H9 (cell line): ENCODE measurements at regions not wholly inside any gene's neighbourhood (a gene's known extent, or its start where the extent isn't known, plus 50 kb on each side); places are given as distances from the start of the nearest gene placed in this dataset.

ENCODE experiments used
- DNase-seq: peaks from one replicate; pipeline ENCODE4 v3.0.0-alpha.2; 2017
- H2AFZ ChIP-seq: one replicate; pipeline ENCODE4 v1.6.1; 2013; ENCODE audit warnings: mild to moderate bottlenecking, low read length, control low read depth, moderate library complexity
- H2AK5ac ChIP-seq: 2 replicates; pipeline ENCODE4 v1.6.1; 2013; ENCODE audit warnings: low read length, control low read depth, mixed read lengths; ENCODE audit not compliant: insufficient read length
- H2BK120ac ChIP-seq: one replicate; pipeline ENCODE4 v1.6.1; 2013; ENCODE audit warnings: low read depth, mild to moderate bottlenecking, low read length, control low read depth, inconsistent platforms; ENCODE audit not compliant: poor library complexity, severe bottlenecking
- H2BK12ac ChIP-seq: 2 replicates; pipeline ENCODE4 v1.6.1; 2013; ENCODE audit warnings: low read length, control low read depth, mixed read lengths, low read depth; ENCODE audit not compliant: insufficient read length
- H2BK15ac ChIP-seq: 2 replicates; pipeline ENCODE4 v1.6.1; 2013; ENCODE audit warnings: low read depth, low read length, control low read depth
- H2BK20ac ChIP-seq: one replicate; pipeline ENCODE4 v1.6.1; 2013; ENCODE audit warnings: low read depth, mild to moderate bottlenecking, low read length, control low read depth, inconsistent platforms; ENCODE audit not compliant: poor library complexity, severe bottlenecking
- H2BK5ac ChIP-seq: 2 replicates; pipeline ENCODE4 v1.6.1; 2013; ENCODE audit warnings: low read length, control low read depth, mixed read lengths; ENCODE audit not compliant: insufficient read length
- H3K14ac ChIP-seq: 2 replicates; pipeline ENCODE4 v1.6.1; 2013; ENCODE audit warnings: low read length, control low read depth; ENCODE audit not compliant: insufficient read depth
- H3K18ac ChIP-seq: 2 replicates; pipeline ENCODE4 v1.6.1; 2013; ENCODE audit warnings: low read depth, mild to moderate bottlenecking, mixed read lengths, low read length, control low read depth; ENCODE audit not compliant: insufficient read length
- H3K23ac ChIP-seq: 2 replicates; pipeline ENCODE4 v1.6.1; 2013; ENCODE audit warnings: low read length, control low read depth, mixed read lengths, low read depth; ENCODE audit not compliant: insufficient read length
- H3K23me2 ChIP-seq: 2 replicates; pipeline ENCODE4 v1.6.1; 2013; ENCODE audit warnings: low read depth, mild to moderate bottlenecking, mixed read lengths, low read length, control low read depth; ENCODE audit not compliant: insufficient read length, poor library complexity, severe bottlenecking
- H3K27ac ChIP-seq: 2 replicates; pipeline ENCODE4 v1.5.1; 2013; ENCODE audit warnings: low read length, control low read depth, mixed read lengths, low read depth; ENCODE audit not compliant: insufficient read length
- H3K27me3 ChIP-seq: 2 replicates; pipeline ENCODE4 v1.6.1; 2013; ENCODE audit warnings: low read length, control low read depth, inconsistent platforms; ENCODE audit not compliant: insufficient read depth
- H3K4ac ChIP-seq: 2 replicates; pipeline ENCODE4 v1.6.1; 2013; ENCODE audit warnings: low read depth, mild to moderate bottlenecking, control low read depth, inconsistent platforms, low read length, moderate library complexity
- H3K4me1 ChIP-seq: 2 replicates; pipeline ENCODE4 v1.6.1; 2013; ENCODE audit warnings: low read length, control low read depth, inconsistent platforms; ENCODE audit not compliant: insufficient read depth
- H3K4me2 ChIP-seq: 2 replicates; pipeline ENCODE4 v1.6.1; 2013; ENCODE audit warnings: low read length, control low read depth, mixed read lengths; ENCODE audit not compliant: insufficient read length, insufficient read depth
- H3K56ac ChIP-seq: 2 replicates; pipeline ENCODE4 v1.6.1; 2013; ENCODE audit warnings: low read depth, mild to moderate bottlenecking, mixed read lengths, low read length, control low read depth; ENCODE audit not compliant: insufficient read length
- H3K79me1 ChIP-seq: 2 replicates; pipeline ENCODE4 v1.6.1; 2013; ENCODE audit warnings: low read depth, mild to moderate bottlenecking, moderate library complexity, low read length, control low read depth, inconsistent platforms; ENCODE audit not compliant: insufficient read depth, poor library complexity, severe bottlenecking
- H3K79me2 ChIP-seq: 2 replicates; pipeline ENCODE4 v1.6.1; 2013; ENCODE audit warnings: low read length, control low read depth, inconsistent platforms; ENCODE audit not compliant: insufficient read depth
- H3K9ac ChIP-seq: 2 replicates; pipeline ENCODE4 v1.6.1; 2013; ENCODE audit warnings: low read length, control low read depth, mixed read lengths; ENCODE audit not compliant: insufficient read length; ENCODE audit errors: extremely low read depth
- H3K9me3 ChIP-seq: one replicate; pipeline ENCODE4 v1.6.1; 2013; ENCODE audit warnings: low read depth, low read length, inconsistent platforms; ENCODE audit not compliant: control insufficient read depth
- H3T11ph ChIP-seq: one replicate; pipeline ENCODE4 v1.6.1; 2013; ENCODE audit warnings: mild to moderate bottlenecking, low read length, control low read depth, inconsistent platforms
- H4K20me1 ChIP-seq: one replicate; pipeline ENCODE4 v1.6.1; 2013; ENCODE audit not compliant: control insufficient read depth, insufficient read length, insufficient read depth
- H4K5ac ChIP-seq: 2 replicates; pipeline ENCODE4 v1.6.1; 2013; ENCODE audit warnings: low read depth, mild to moderate bottlenecking, mixed read lengths, low read length, control low read depth; ENCODE audit not compliant: insufficient read length
- H4K8ac ChIP-seq: replicated peaks from 2 replicates; pipeline ENCODE4 v1.6.1; 2013; ENCODE audit warnings: low read length, control low read depth, mixed read lengths, low read depth; ENCODE audit not compliant: insufficient read length
- H4K91ac ChIP-seq: 2 replicates; pipeline ENCODE4 v1.6.1; 2013; ENCODE audit warnings: low read depth, mild to moderate bottlenecking, moderate library complexity, mixed read lengths, low read length, control low read depth; ENCODE audit not compliant: insufficient read length
- H3K27ac Mint-ChIP-seq, 3 experiments: 2 replicates in 2 of 3; 3 replicates in 1 of 3; pipeline ENCODE4 v1.8.0; 2020 to 2021; ENCODE audit warnings: mixed read lengths in 3 of 3, mild to moderate bottlenecking in 1 of 3, moderate library complexity in 1 of 3
- H3K27me3 Mint-ChIP-seq: 2 replicates; pipeline ENCODE4 v1.8.0; 2021; ENCODE audit warnings: low read depth, mild to moderate bottlenecking, moderate library complexity, mixed read lengths
- H3K36me3 Mint-ChIP-seq, 3 experiments: 2 replicates in 2 of 3; 3 replicates in 1 of 3; pipeline ENCODE4 v1.8.0; 2020 to 2021; ENCODE audit warnings: low read depth in 3 of 3, mixed read lengths in 3 of 3; ENCODE audit not compliant: insufficient read depth in 1 of 3
- H3K4me1 Mint-ChIP-seq, 2 experiments: 2 replicates each; pipeline ENCODE4 v1.8.0; 2020; ENCODE audit warnings: mixed read lengths in 2 of 2
- H3K4me3 Mint-ChIP-seq, 2 experiments: 2 replicates in 1 of 2; 3 replicates in 1 of 2; pipeline ENCODE4 v1.8.0; 2020 to 2021; ENCODE audit warnings: mild to moderate bottlenecking in 2 of 2, mixed read lengths in 2 of 2, moderate library complexity in 1 of 2
- H3K9me3 Mint-ChIP-seq, 2 experiments: 2 replicates in 1 of 2; 3 replicates in 1 of 2; pipeline ENCODE4 v1.8.0; 2020; ENCODE audit warnings: mild to moderate bottlenecking in 2 of 2, mixed read lengths in 2 of 2, moderate library complexity in 1 of 2
- WGBS: extraction: QIAGEN DNeasy Blood & Tissue Kit; methylation state at CpG from one replicate; pipeline ENCODE4 v1.1.7; 2013; ENCODE audit warnings: missing lambda C conversion rate, low lambda C conversion rate, mixed read lengths; ENCODE audit not compliant: insufficient read length; ENCODE audit errors: extremely low coverage; 5-methylcytosine and 5-hydroxymethylcytosine counted together
- TF ChIP-seq, protein P1 (sequence below): fragments of 200-600 bp; sonication (generic); conservative IDR thresholded peaks from 3 replicates; pipeline ENCODE4 v1.8.0; 2021; ENCODE audit warnings: antibody characterized with exemption, mild to moderate bottlenecking

DNA sequence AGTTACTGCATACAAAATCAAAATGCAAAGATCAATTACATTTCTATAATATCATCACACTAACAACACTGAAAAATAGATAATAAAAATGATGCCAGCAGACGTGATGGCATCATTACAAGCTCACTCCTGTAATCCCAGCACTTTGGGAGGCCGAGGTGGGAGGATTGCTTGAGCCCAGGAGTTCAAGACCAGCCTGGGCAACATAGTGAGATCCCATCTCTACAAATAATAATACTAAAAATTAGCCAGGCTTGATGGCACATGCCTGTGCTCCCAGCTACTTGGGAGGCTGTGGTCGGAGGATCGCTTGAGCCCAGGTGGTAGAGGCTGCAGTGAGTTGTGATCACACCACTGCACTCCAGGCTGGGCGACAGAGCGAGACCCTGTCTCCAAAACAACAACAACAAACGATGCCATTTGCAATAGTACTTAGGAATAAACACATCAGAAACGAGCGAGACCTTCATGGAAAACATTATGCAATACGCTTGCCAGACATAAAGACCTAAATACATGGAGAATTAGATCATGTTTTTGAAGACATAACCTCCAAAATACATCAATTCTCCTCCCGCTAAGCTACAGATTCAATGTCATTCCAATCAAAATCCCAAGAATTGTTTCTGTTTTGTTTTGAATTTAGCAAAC is 86.6 kb upstream of the ERRFI1 start:
- H3K4me3 Mint-ChIP-seq: no peak overlapping the region
- H3K4me2 ChIP-seq: no peak overlapping the region

More for the DNA sequence above, 86.6 kb upstream of the ERRFI1 start:
- Histone ChIP-seq H3K79me2 (no peaks in the 10 kb centered on the region), H2BK5ac (no peak overlapping the region), H3K23ac (no peak overlapping the region), H3K14ac (no peak overlapping the region), H3K4me1 (peaks cover 3% of the 10 kb centered on the region; the same call in 1 of the 2 replicates), H3K56ac (no peak overlapping the region), H3K4ac (no peak overlapping the region), H3K27me3 (no peaks in the 10 kb centered on the region), H4K91ac (no peak overlapping the region), H2AK5ac (no peak overlapping the region), H4K5ac (no peak overlapping the region), H3K23me2 (no peaks in the 10 kb centered on the region), H3K9ac (no peak overlapping the region), H3K27ac (no peak overlapping the region), H2BK120ac (no peak overlapping the region), H3K18ac (no peak overlapping the region), H3K9me3 (no peaks in the 10 kb centered on the region), H4K8ac (no peak overlapping the region), H4K20me1 (no peaks in the 10 kb centered on the region), H2BK15ac (no peak overlapping the region), H2BK20ac (no peak overlapping the region), H2BK12ac (no peak overlapping the region), H3T11ph (no peak overlapping the region), H3K79me1 (no peaks in the 10 kb centered on the region), H2AFZ (no peak overlapping the region)
- no peak for DNase-seq
- Mint-ChIP-seq H3K27ac (no peak overlapping the region), H3K36me3 (peaks cover 0 to 2% (median 0%) of the 10 kb centered on the region in 3 experiments; a peak in 1 of 7 replicates), H3K9me3 (peaks cover 0 to 3% of the 10 kb centered on the region in 2 experiments; a peak in 4 of 5 replicates), H3K27me3 (no peaks in the 10 kb centered on the region), H3K4me1 (peaks cover 15 to 16% of the 10 kb centered on the region in 2 experiments)
- TF ChIP-seq, protein P1, sequence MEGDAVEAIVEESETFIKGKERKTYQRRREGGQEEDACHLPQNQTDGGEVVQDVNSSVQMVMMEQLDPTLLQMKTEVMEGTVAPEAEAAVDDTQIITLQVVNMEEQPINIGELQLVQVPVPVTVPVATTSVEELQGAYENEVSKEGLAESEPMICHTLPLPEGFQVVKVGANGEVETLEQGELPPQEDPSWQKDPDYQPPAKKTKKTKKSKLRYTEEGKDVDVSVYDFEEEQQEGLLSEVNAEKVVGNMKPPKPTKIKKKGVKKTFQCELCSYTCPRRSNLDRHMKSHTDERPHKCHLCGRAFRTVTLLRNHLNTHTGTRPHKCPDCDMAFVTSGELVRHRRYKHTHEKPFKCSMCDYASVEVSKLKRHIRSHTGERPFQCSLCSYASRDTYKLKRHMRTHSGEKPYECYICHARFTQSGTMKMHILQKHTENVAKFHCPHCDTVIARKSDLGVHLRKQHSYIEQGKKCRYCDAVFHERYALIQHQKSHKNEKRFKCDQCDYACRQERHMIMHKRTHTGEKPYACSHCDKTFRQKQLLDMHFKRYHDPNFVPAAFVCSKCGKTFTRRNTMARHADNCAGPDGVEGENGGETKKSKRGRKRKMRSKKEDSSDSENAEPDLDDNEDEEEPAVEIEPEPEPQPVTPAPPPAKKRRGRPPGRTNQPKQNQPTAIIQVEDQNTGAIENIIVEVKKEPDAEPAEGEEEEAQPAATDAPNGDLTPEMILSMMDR: no peak
- WGBS: no CpG with 5 or more reads among the region's 11 CpGs
